WTC11 (cell line): ENCODE measurements at regions not wholly inside any gene's neighbourhood (a gene's known extent, or its start where the extent isn't known, plus 50 kb on each side); places are given as distances from the start of the nearest gene placed in this dataset.

ENCODE experiments used
- ATAC-seq: fragments of 200-7000 bp; cut with Tn5 transposase; 2 replicates; pipeline ENCODE4 v1.10.0; 2021; ENCODE audit warnings: mild to moderate bottlenecking, moderate library complexity
- CTCF ChIA-PET: fragments of 300-600 bp; sonication (Branson Sonifier 250); formaldehyde crosslinking; loops from one replicate; lab custom pipeline; 2021; ENCODE audit warnings: antibody characterized with exemption; lab: Charles Lee
- POLR2A ChIA-PET: fragments of 350-600 bp; sonication (Branson Sonifier 250); formaldehyde crosslinking; loops from one replicate; lab custom pipeline; 2021; ENCODE audit warnings: antibody characterized with exemption; lab: Charles Lee
- DNase-seq: peaks from one replicate; pipeline ENCODE4 v3.0.0; 2021; ENCODE audit warnings: low spot score
- H3K27ac Mint-ChIP-seq: 2 replicates; pipeline ENCODE4 v1.8.0; 2021; ENCODE audit warnings: mixed read lengths
- H3K27me3 Mint-ChIP-seq: 2 replicates; pipeline ENCODE4 v1.8.0; 2021; ENCODE audit warnings: low read depth, mild to moderate bottlenecking, moderate library complexity, mixed read lengths
- H3K36me3 Mint-ChIP-seq: 2 replicates; pipeline ENCODE4 v1.8.0; 2021; ENCODE audit warnings: mixed read lengths
- H3K4me1 Mint-ChIP-seq: 2 replicates; pipeline ENCODE4 v1.8.0; 2022; ENCODE audit warnings: mixed read lengths
- H3K4me3 Mint-ChIP-seq: 2 replicates; pipeline ENCODE4 v1.8.0; 2021; ENCODE audit warnings: mild to moderate bottlenecking, moderate library complexity, mixed read lengths
- H3K9me3 Mint-ChIP-seq: 2 replicates; pipeline ENCODE4 v1.8.0; 2021; ENCODE audit warnings: mixed read lengths
- CDX4 ChIP-seq: fragments of 250-450 bp; sonication (Bioruptor Pico); IDR thresholded peaks from 2 replicates; pipeline ENCODE4 v1.9.0; 2021; ENCODE audit warnings: moderate library complexity, mild to moderate bottlenecking, inconsistent platforms, borderline replicate concordance
- E2F1 ChIP-seq: sonication (generic); formaldehyde crosslinking; IDR thresholded peaks from 2 replicates; pipeline ENCODE4 v1.8.0; 2022; ENCODE audit warnings: mild to moderate bottlenecking, missing genetic modification reagents
- E2F4 ChIP-seq: sonication (generic); formaldehyde crosslinking; IDR thresholded peaks from 2 replicates; pipeline ENCODE4 v1.8.1; 2022; ENCODE audit warnings: low read depth, mild to moderate bottlenecking, moderate library complexity, missing genetic modification reagents, borderline replicate concordance
- E2F5 ChIP-seq: sonication (generic); formaldehyde crosslinking; IDR thresholded peaks from 2 replicates; pipeline ENCODE4 v1.8.1; 2022; ENCODE audit warnings: mild to moderate bottlenecking, moderate library complexity, missing genetic modification reagents
- ESRRA ChIP-seq: sonication (generic); formaldehyde crosslinking; IDR thresholded peaks from 2 replicates; pipeline ENCODE4 v1.8.1; 2022; ENCODE audit warnings: mild to moderate bottlenecking, missing genetic modification reagents, borderline replicate concordance
- FOXJ3 ChIP-seq: sonication (generic); formaldehyde crosslinking; IDR thresholded peaks from 2 replicates; pipeline ENCODE4 v1.9.0; 2021; ENCODE audit warnings: missing genetic modification reagents, mild to moderate bottlenecking, borderline replicate concordance
- FOXP1 ChIP-seq: sonication (generic); formaldehyde crosslinking; IDR thresholded peaks from 2 replicates; pipeline ENCODE4 v1.8.0; 2022; ENCODE audit warnings: missing genetic modification reagents, mild to moderate bottlenecking, moderate library complexity, borderline replicate concordance
- FOXP4 ChIP-seq: sonication (generic); formaldehyde crosslinking; IDR thresholded peaks from 2 replicates; pipeline ENCODE4 v1.8.0; 2022; ENCODE audit warnings: mild to moderate bottlenecking, missing genetic modification reagents
- MXD4 ChIP-seq: fragments of 250-450 bp; sonication (Bioruptor Pico); IDR thresholded peaks from 2 replicates; pipeline ENCODE4 v1.8.0; 2021; ENCODE audit warnings: mild to moderate bottlenecking, moderate library complexity, borderline replicate concordance
- MYBL2 ChIP-seq: sonication (generic); formaldehyde crosslinking; IDR thresholded peaks from 2 replicates; pipeline ENCODE4 v1.8.1; 2023; ENCODE audit warnings: mild to moderate bottlenecking, moderate library complexity, missing genetic modification reagents
- NFE2L1 ChIP-seq: sonication (generic); formaldehyde crosslinking; IDR thresholded peaks from 2 replicates; pipeline ENCODE4 v1.8.1; 2023; ENCODE audit warnings: missing genetic modification reagents
- NR3C1 ChIP-seq: sonication (generic); formaldehyde crosslinking; conservative IDR thresholded peaks from 2 replicates; pipeline ENCODE4 v1.8.1; 2023; ENCODE audit warnings: low read depth, mild to moderate bottlenecking, missing genetic modification reagents
- OVOL2 ChIP-seq: fragments of 250-450 bp; sonication (Bioruptor Pico); IDR thresholded peaks from 2 replicates; pipeline ENCODE4 v1.9.0; 2021; ENCODE audit warnings: mild to moderate bottlenecking, borderline replicate concordance
- PRDM15 ChIP-seq: sonication (generic); formaldehyde crosslinking; IDR thresholded peaks from 2 replicates; pipeline ENCODE4 v1.8.0; 2022; ENCODE audit warnings: missing genetic modification reagents
- RORB ChIP-seq: fragments of 250-450 bp; sonication (Bioruptor Pico); IDR thresholded peaks from 2 replicates; pipeline ENCODE4 v1.9.0; 2021; ENCODE audit warnings: mild to moderate bottlenecking
- ZNF121 ChIP-seq: sonication (generic); formaldehyde crosslinking; IDR thresholded peaks from 2 replicates; pipeline ENCODE4 v1.8.0; 2023; ENCODE audit warnings: missing genetic modification reagents
- ZNF317 ChIP-seq: sonication (generic); formaldehyde crosslinking; IDR thresholded peaks from 2 replicates; pipeline ENCODE4 v1.8.1; 2023; ENCODE audit warnings: low read depth, mild to moderate bottlenecking, moderate library complexity, missing genetic modification reagents, borderline replicate concordance
- ZNF425 ChIP-seq: fragments of 250-450 bp; sonication (Bioruptor Pico); conservative IDR thresholded peaks from 2 replicates; pipeline ENCODE4 v1.9.0; 2021; ENCODE audit warnings: mild to moderate bottlenecking

- ChIA-PET CTCF (interaction anchor here (3.0 kb wide), 1 partner anchor 13 kb away, joined by 15 read pairs; no protein-coding TSS in a partner anchor), POLR2A (no interaction called here)
- ATAC-seq = no peak
- Mint-ChIP-seq H3K4me1 (peaks cover 17% of the 10 kb centered on the region), H3K9me3 (peaks cover 6% of the 10 kb centered on the region), H3K4me3 (no peak overlapping the region), H3K27ac (no peak overlapping the region), H3K36me3 (no peaks in the 10 kb centered on the region), H3K27me3 (no peaks in the 10 kb centered on the region; the same call in 1 of the 2 replicates)
- DNase-seq = no peak
- no peak for TF ChIP-seq MXD4
- TF ChIP-seq OVOL2 = no peak
- TF ChIP-seq FOXP1 (CRISPR knock-in tag) = no peak
- TF ChIP-seq NR3C1 (CRISPR knock-in tag) = no peak
- TF ChIP-seq MYBL2 (CRISPR knock-in tag) = no peak
- TF ChIP-seq CDX4 (CRISPR knock-in tag) = no peak
- TF ChIP-seq ZNF121 (CRISPR knock-in tag) = no peak
- TF ChIP-seq RORB = no peak
- no peak for TF ChIP-seq E2F4 (CRISPR knock-in tag)
- TF ChIP-seq PRDM15 = no peak
- no peak for TF ChIP-seq NFE2L1 (CRISPR knock-in tag)
- no peak for TF ChIP-seq ZNF425 (CRISPR knock-in tag)
- no peak for TF ChIP-seq E2F1 (CRISPR knock-in tag)
- no peak for TF ChIP-seq E2F5 (CRISPR knock-in tag)
- TF ChIP-seq ZNF317 = no peak
- TF ChIP-seq FOXP4 (CRISPR knock-in tag) = no peak
- no peak for TF ChIP-seq FOXJ3
- TF ChIP-seq ESRRA (CRISPR knock-in tag) = no peak
- TF ChIP-seq, all 79 proteins: peak for 0
Measured at GRCh38 chr12:115470526-115470925, 786.6 kb upstream of the TBX3 start.
